HG02759 (cell line): ENCODE measurements at regions not wholly inside any gene's neighbourhood (a gene's known extent, or its start where the extent isn't known, plus 50 kb on each side); places are given as distances from the start of the nearest gene placed in this dataset.
"Not testable (repeated sequence)": the region's sequence is repeated elsewhere in the genome, so short reads cannot be mapped to it uniquely, and the experiment has no call there.

ENCODE experiments used
- ATAC-seq: cut with Tn5 transposase; IDR thresholded peaks from one replicate; pipeline ENCODE4 v1.9.1; 2021; ENCODE audit warnings: mild to moderate bottlenecking, moderate library complexity; ENCODE audit not compliant: unreplicated experiment

DNA sequence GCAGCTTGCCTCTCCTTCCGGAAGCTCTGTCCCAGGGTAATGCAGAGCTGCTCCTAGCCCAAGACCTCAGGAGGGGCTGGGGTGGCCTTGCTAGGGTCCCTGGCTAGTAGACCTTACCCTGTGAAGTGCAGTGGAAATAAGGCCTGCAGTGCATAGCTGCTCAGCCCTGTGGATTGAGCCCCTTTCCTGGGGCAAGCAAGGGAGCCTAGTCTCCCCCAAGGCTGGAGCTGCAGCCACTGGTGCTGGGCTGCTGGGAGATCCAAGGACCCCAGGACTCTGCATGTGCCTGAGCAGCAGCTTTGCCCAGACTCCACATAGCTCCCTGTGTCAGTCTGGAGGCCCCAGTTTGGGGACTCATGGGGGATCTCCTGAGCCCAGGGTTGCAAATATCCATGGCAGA lies 57.9 kb downstream of the FANCF start:
- ATAC-seq = no peak

DNA sequence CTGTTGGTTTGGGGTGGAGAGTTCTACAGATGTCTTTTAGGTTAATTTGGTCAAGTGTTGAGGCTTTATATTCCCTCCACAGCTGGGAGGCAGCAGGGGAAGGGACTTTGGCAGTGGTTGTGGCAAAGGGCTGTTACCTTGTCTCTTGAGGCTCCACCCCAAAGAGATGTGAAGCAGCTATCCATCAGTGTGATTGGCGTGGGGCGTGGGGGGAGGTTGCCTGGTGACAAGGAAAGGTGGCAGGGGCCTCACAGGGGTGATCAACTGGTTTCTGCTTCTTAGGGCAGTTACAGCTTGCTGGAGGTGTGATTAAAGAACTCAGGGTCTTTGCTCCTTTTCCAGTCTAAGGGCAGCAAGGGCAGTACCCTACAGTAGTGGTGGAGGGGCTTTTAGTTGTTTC lies 59.3 kb downstream of the FANCF start:
- no peak for ATAC-seq

- no peak for ATAC-seq
These were observed 64.3 kb downstream of the FANCF start for GRCh38 chr11:22561283-22561682.

DNA sequence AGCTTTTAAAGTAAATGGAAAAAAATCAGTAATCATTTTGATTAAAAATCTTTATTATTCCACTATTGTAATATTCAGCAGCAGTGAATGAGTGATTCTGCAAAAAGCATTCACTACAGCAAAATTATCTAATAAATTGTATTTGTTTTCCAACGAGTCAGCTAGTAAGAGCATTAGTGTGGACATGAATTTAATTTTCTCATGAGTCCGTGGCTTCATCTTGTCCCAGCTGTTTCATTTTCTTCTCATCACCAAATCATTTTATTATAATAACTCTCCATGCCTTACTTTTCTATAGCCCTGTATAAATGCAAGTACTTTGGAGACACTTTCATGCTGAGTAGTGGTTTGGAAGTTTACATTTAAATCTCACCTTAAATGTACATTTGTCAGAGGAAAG lies 66.2 kb downstream of the FANCF start:
- ATAC-seq = no peak

DNA sequence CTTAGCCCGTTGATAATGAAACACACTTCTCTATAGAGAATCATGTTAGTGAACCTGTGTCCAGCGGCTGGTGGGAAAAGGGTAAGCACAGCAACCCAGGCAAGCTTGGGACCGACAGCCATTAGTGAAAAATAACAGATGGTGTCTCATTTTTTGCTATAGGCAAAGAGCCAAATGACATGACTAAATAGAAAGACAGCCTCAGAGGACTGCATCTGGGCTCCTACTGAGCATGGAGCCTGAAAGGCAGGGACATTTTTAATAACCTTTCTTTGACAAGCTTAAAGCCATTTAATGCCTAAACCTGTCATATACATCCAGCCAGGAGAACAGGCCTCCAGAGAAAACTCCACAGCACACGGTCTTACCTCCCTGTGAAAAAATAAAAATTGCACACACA lies 67.0 kb downstream of the FANCF start:
- no peak for ATAC-seq

GRCh38 chr11:22556381-22556780 lies 69.2 kb downstream of the FANCF start:
- ATAC-seq = no peak

GRCh38 chr11:22555881-22556280 lies 69.7 kb downstream of the FANCF start:
- ATAC-seq = no peak

DNA sequence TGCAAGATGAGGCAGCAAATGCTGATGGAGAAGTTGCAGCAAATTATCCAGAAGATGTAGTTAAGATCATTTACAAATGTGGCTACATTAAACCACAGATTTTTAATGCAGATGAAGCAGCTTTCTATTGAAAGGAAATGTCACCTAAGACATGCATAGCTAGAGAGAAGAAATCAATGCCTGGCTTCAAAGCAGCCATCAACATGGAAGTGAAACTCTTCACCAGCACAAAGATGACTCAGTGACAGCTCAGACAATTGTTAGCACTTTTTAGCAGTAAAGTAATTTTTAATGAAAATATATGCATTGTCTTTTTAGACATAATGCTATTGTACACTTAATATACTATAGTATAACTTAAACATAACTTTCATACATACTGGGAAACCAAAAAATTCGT lies 71.4 kb downstream of the FANCF start:
- ATAC-seq = peak; percentile 89

DNA sequence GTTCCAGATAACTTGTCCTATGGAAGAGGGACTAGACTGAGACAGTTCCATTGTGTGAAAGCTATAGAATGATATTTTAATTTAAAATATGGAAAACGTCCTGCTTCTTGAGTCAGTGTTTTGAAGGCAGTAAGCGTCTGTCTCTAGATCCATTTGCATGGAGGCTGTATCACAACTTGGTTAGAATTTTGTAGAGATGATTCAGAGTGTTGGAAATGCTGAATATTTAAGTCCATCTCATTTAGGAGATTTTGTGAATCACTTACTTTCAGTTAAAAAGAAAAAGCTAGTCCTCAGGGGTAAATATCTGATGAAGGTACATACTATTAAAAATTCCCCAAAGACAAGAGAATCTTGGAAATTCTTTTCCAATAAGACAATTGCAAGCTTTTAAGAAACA lies 72.7 kb downstream of the FANCF start:
- ATAC-seq = no peak

DNA sequence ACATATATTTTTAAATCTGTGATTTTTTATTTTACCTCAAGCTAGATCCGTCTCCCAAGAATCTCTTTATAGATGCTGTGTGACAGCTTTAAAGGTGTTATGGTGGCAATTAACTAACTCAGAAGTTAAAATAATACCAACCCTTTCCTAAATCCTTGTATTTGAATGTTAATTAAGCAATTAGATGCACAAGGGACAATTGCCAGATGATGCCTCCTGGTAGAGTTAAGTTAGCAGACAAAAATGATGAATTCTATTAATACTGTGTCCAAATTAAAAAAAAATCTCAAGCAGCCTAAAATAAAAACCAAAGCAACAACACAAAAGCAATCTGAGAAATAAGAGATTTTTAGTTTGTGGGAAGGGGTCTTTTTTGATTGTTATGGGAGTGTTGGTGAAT lies 78.9 kb downstream of the FANCF start:
- ATAC-seq = no peak

DNA sequence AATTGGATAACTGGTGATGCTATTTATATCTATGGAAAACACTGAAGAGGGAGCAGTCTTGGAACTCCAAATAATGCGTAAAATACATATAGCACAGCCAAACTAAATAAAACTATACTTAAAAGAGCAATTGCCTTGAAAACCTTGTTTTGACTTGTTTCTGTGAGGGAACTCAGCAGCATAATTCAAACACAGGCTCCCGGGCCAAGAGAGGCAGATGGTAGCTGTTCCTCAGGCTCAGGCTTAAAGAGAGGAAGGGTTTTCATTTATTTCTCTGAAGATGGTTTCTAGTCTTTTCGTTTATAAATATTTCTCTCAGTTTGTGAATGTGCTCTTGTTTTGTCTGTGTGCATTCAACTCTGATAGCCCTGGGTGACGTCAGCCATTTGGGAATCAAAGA lies 82.4 kb downstream of the FANCF start:
- ATAC-seq = no peak

DNA sequence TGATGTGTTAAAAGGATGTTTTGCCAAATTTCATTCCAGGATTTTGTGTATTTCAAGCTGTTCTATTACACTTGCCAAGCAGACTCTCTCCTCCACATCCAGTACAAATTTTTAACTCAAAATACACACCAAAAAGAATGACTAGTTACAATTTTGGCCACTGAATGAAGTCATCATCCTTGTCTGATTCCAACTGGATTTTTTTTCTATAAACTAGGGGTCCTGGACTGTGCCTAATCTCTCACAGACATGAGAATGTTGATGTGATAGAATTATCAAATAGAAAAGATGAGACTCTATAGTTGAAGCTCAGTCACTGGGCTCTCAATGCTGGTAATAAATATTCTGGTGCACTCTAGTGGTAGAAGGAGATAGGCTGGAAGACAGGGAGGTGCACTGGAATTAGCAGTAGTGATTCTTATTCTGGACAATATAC lies 85.8 kb downstream of the FANCF start:
- ATAC-seq = no peak

- no peak for ATAC-seq
These were observed 89.6 kb downstream of the FANCF start for GRCh38 chr11:22536071-22536470.

- not testable (repeated sequence) for ATAC-seq
These were observed 96.8 kb downstream of the FANCF start for GRCh38 chr11:22528612-22529429.

DNA sequence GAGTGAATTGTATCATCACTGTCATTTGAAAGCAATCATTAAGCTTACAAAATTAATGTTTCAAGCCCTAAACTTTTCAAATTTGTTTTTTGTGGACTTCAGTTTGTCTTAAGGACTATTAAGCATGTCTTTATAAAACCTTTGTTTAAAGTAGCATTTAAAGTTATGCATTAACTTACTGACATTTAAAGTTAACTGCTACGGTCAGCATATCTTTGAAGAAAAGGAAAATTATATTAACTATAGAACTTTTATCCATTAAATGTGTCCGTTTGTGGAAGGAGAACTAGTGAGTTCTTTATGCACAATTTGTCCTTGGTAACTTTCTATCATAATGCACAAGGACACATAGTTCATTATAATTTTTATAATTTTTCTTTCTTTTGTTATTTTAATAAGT lies 103.4 kb downstream of the FANCF start:
- no peak for ATAC-seq

DNA sequence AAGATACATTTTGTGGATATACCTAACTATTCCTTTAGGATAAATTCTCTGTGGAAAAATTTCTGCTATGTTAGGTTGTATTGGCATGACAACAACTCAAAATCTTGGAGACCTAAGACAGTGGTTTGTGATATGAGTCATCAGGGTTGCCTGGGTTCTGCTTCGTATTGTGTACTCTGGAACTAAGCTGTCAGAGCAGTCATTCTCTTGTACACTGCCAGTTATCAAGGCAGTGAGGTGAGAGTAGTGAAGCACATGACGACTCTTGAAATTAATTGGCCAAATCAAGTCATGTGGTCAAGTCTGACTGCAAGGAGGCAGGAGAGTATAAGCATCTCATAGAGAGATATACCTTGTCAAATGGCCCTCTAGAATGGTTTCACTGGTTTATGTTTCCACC lies 104.4 kb downstream of the FANCF start:
- peak; percentile 80 for ATAC-seq

GRCh38 chr11:22520521-22520920 lies 105.1 kb downstream of the FANCF start:
- no peak for ATAC-seq

GRCh38 chr11:22518344-22518743 lies 107.3 kb downstream of the FANCF start:
- not testable (repeated sequence) for ATAC-seq

GRCh38 chr11:22516111-22516510 lies 109.5 kb downstream of the FANCF start:
- no peak for ATAC-seq

DNA sequence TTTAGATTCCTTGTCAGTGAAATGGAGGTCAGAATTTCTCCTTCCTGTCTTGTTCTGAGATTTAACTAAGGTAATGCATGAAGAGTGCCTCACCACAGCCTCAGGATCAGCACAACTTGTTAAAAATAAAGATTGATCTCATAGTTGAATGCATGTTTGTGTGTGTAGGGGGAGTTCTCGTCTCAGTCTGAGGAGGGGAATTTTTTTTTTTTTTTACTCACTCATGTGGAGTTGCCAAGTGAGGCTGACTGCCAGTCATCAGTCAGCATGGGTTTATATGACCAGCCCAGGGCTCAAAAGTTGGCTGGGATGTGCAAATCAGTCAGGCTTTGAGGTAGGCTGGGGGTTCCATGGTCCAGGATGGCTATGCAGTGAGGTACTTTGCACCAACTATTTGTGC lies 113.2 kb downstream of the FANCF start:
- no peak for ATAC-seq

- no peak for ATAC-seq
These were observed 114.9 kb downstream of the FANCF start for GRCh38 chr11:22510741-22511140.

DNA sequence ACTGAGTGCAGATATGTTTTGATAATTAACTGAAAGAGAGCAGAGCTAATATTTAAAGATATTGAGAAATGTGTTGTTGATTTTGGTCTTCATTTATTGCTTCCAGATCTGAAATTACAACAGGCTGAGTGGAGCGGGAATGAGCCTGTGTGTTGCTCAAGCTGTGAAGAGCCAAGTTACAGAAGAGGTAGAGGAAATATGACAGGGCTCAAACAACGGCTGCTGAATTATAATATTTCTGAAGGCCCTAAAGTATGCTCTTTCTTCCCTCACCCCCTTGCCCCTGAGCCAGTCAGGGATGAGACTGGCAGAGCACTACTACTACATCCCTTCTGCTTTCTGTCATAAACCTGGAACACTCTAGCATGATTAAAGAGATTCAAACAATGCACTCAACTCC lies 115.6 kb downstream of the FANCF start:
- ATAC-seq = no peak

GRCh38 chr11:22508665-22509064 lies 117.0 kb downstream of the FANCF start:
- ATAC-seq = no peak
